Sciatic nerve (tissue), 2 donors: ENCODE measurements at regions not wholly inside any gene's neighbourhood (a gene's known extent, or its start where the extent isn't known, plus 50 kb on each side); places are given as distances from the start of the nearest gene placed in this dataset.

Source experiments
- ATAC-seq: fragments of 200-7000 bp; cut with Tn5 transposase; one replicate; pipeline ENCODE4 v1.9.1; 2020; ENCODE audit warnings: mild to moderate bottlenecking, moderate library complexity
- DNase-seq: peaks from one replicate; pipeline ENCODE4 v3.0.0-alpha.2; 2020; ENCODE audit warnings: low spot score
- intact Hi-C: fragments of 100-400 bp; cut with DNase I; formaldehyde crosslinking; loops from one replicate; pipeline ENCODE4 v1.14.2; 2022
- donor health status: DM: no; HTN: no; CAD: no.
- donor health status: DM: no; HTN: no; CAD: no.

- no peak for ATAC-seq
Observed at GRCh38 chr13:27014406-27015359, 156.9 kb downstream of the USP12 start.

GRCh38 chr13:27012482-27013197 lies 159.0 kb downstream of the USP12 start:
- no peak for DNase-seq

More at GRCh38 chr13:27014406-27015359, 156.9 kb downstream of the USP12 start:
- DNase-seq: no peak
- intact Hi-C loops: no loop called here

GRCh38 chr13:27011661-27012060 lies 159.9 kb downstream of the USP12 start:
- no peak for ATAC-seq
- no peak for DNase-seq
- intact Hi-C loops: no loop called here

More at GRCh38 chr13:27012482-27013197, 159.0 kb downstream of the USP12 start:
- intact Hi-C loops: no loop called here
- ATAC-seq: no peak

GRCh38 chr13:27008733-27009132 lies 162.9 kb downstream of the USP12 start:
- intact Hi-C loops: no loop called here
- no peak for DNase-seq
- no peak for ATAC-seq

- DNase-seq: no peak
- ATAC-seq: no peak
- intact Hi-C loops: no loop called here
Observed at GRCh38 chr13:27007166-27007565, 164.4 kb downstream of the USP12 start.

GRCh38 chr13:27006519-27007161 lies 165.0 kb downstream of the USP12 start:
- intact Hi-C loops: no loop called here
- DNase-seq: no peak
- ATAC-seq: peak; percentile 56

GRCh38 chr13:27005976-27006518 lies 165.6 kb downstream of the USP12 start:
- intact Hi-C loops: no loop called here
- ATAC-seq (no peak), DNase-seq (no peak)

GRCh38 chr13:27005556-27005955 lies 166.1 kb downstream of the USP12 start:
- ATAC-seq: no peak
- intact Hi-C loops: no loop called here
- no peak for DNase-seq

GRCh38 chr13:27004866-27005265 lies 166.7 kb downstream of the USP12 start:
- ATAC-seq (no peak), DNase-seq (no peak)
- intact Hi-C loops: no loop called here

- intact Hi-C loops: no loop called here
- ATAC-seq (no peak), DNase-seq (no peak)
Observed at GRCh38 chr13:27004326-27004725, 167.3 kb downstream of the USP12 start.

- DNase-seq (peak; percentile 28), ATAC-seq (no peak)
- intact Hi-C loops: no loop called here
Observed at GRCh38 chr13:27001705-27002104, 169.9 kb downstream of the USP12 start.

- ATAC-seq (no peak), DNase-seq (peak; percentile 17)
- intact Hi-C loops: no loop called here
Observed at GRCh38 chr13:27000686-27001085, 170.9 kb downstream of the USP12 start.

- ATAC-seq (no peak), DNase-seq (peak; percentile 45)
- intact Hi-C loops: no loop called here
Observed at GRCh38 chr13:26999499-26999898, 172.1 kb downstream of the USP12 start.

GRCh38 chr13:26998292-26998691 lies 173.3 kb downstream of the USP12 start:
- DNase-seq: peak; percentile 32
- intact Hi-C loops: no loop called here
- ATAC-seq: no peak

- no peak for ATAC-seq
- peak; percentile 10 for DNase-seq
- intact Hi-C loops: no loop called here
Observed at GRCh38 chr13:26996965-26997752, 174.5 kb downstream of the USP12 start.

GRCh38 chr13:26995159-26995558 lies 176.5 kb downstream of the USP12 start:
- intact Hi-C loops: no loop called here
- ATAC-seq (no peak), DNase-seq (no peak)

GRCh38 chr13:26993780-26994179 lies 177.8 kb downstream of the USP12 start:
- no peak for DNase-seq
- ATAC-seq: no peak
- intact Hi-C loops: no loop called here

GRCh38 chr13:26992951-26993719 lies 178.5 kb downstream of the USP12 start:
- DNase-seq: no peak
- intact Hi-C loops: no loop called here
- ATAC-seq: no peak
